ENCODE measurements at regions not wholly inside any gene's neighbourhood (a gene's known extent, or its start where the extent isn't known, plus 50 kb on each side); places are given as distances from the start of the nearest gene placed in this dataset.

DNA sequence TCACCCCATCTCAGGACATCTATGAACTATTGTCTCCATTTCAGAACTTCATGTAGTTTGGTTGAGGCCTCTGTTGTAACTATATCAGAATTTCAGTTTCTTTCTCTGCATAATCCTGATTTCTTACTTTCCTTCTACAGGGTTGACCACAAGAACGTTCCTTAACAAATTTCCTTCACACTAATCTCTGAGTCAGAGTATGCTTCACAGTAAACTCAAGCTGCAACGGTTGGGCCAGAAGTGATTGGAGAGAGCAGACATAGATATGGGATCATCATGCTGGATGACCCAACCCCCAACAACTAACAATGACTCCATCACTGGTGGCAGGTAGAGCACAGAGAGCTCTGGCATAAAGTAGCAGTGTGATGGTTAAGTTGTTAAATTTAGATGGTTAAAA, 128.8 kb upstream of the OSTN start:
- TF ChIP-seq POLR2A (IDR thresholded peaks at IDR 0.05; ENCODE audit: extremely low read depth, insufficient read length) (no peak), MYC (IDR thresholded peaks at IDR 0.05; ENCODE audit: low read depth, low read length) (no peak)
- TF ChIP-seq, protein P1, sequence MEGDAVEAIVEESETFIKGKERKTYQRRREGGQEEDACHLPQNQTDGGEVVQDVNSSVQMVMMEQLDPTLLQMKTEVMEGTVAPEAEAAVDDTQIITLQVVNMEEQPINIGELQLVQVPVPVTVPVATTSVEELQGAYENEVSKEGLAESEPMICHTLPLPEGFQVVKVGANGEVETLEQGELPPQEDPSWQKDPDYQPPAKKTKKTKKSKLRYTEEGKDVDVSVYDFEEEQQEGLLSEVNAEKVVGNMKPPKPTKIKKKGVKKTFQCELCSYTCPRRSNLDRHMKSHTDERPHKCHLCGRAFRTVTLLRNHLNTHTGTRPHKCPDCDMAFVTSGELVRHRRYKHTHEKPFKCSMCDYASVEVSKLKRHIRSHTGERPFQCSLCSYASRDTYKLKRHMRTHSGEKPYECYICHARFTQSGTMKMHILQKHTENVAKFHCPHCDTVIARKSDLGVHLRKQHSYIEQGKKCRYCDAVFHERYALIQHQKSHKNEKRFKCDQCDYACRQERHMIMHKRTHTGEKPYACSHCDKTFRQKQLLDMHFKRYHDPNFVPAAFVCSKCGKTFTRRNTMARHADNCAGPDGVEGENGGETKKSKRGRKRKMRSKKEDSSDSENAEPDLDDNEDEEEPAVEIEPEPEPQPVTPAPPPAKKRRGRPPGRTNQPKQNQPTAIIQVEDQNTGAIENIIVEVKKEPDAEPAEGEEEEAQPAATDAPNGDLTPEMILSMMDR (IDR thresholded peaks at IDR 0.05; ENCODE audit: low read depth, low read length) = no peak
- TF ChIP-seq, protein P2, sequence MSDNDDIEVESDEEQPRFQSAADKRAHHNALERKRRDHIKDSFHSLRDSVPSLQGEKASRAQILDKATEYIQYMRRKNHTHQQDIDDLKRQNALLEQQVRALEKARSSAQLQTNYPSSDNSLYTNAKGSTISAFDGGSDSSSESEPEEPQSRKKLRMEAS (IDR thresholded peaks at IDR 0.05; ENCODE audit: low read depth, low read length) = no peak
